HCT116 (cell line): ENCODE measurements at regions not wholly inside any gene's neighbourhood (a gene's known extent, or its start where the extent isn't known, plus 50 kb on each side); places are given as distances from the start of the nearest gene placed in this dataset.

Experiments used
- EZH2 ChIP-seq: fragments of 200-600 bp; sonication (generic); IDR thresholded peaks from 2 replicates; pipeline ENCODE4 v1.6.1; 2017; ENCODE audit warnings: antibody characterized with exemption, mixed run types
- FOSL1 ChIP-seq: IDR thresholded peaks from 2 replicates; pipeline ENCODE4 v1.6.1; 2012; ENCODE audit warnings: low read depth
- POLR2AphosphoS5 ChIP-seq: IDR thresholded peaks from 2 replicates; pipeline ENCODE4 v1.6.1; 2011; ENCODE audit warnings: mild to moderate bottlenecking, low read depth, low read length, moderate library complexity
- ZNF274 ChIP-seq: fragments of 200-500 bp; sonication (Bioruptor generic); IDR thresholded peaks from 2 replicates; pipeline ENCODE4 v1.6.1; 2014; ENCODE audit warnings: mild to moderate bottlenecking, low read depth, low read length, inconsistent platforms
- TF ChIP-seq, protein P1 (sequence below), 3 experiments: fragments of 200-600 bp in 1 of 3; sonication (generic) in 1 of 3; IDR thresholded peaks in 2 of 3; conservative IDR thresholded peaks in 1 of 3; 2 replicates each; pipeline ENCODE4 v1.5.1; 2012 to 2017; ENCODE audit warnings: low read depth in 2 of 3, low read length in 2 of 3, antibody characterized with exemption in 1 of 3, borderline replicate concordance in 1 of 3, control low read depth in 1 of 3, mild to moderate bottlenecking in 1 of 3, mixed read lengths in 1 of 3, mixed run types in 1 of 3, moderate library complexity in 1 of 3; ENCODE audit not compliant: insufficient read depth in 1 of 3

DNA sequence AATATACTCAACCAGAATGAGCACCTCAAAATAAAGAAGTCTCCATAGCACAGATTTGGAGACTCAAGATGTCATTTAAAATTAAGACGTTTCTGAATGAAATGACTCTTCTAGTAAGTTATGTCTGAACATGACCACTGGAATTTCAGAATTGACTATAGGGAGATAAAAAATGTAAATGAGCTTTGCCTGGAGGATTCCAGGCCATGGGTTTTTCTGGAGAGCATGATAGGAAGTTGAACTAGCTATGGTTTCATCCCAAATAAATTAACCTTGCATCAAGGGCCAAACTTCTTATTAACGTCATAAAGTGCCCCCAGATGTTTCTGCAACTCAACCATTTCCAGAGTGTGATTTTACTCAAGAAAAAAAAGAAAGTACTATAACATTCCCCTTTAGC, 222.6 kb upstream of the NR2F2 start:
- TF ChIP-seq ZNF274, result no peak
- no peak for TF ChIP-seq FOSL1
- TF ChIP-seq POLR2AphosphoS5, result no peak
- TF ChIP-seq, protein P1, sequence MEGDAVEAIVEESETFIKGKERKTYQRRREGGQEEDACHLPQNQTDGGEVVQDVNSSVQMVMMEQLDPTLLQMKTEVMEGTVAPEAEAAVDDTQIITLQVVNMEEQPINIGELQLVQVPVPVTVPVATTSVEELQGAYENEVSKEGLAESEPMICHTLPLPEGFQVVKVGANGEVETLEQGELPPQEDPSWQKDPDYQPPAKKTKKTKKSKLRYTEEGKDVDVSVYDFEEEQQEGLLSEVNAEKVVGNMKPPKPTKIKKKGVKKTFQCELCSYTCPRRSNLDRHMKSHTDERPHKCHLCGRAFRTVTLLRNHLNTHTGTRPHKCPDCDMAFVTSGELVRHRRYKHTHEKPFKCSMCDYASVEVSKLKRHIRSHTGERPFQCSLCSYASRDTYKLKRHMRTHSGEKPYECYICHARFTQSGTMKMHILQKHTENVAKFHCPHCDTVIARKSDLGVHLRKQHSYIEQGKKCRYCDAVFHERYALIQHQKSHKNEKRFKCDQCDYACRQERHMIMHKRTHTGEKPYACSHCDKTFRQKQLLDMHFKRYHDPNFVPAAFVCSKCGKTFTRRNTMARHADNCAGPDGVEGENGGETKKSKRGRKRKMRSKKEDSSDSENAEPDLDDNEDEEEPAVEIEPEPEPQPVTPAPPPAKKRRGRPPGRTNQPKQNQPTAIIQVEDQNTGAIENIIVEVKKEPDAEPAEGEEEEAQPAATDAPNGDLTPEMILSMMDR (IDR thresholded peaks at IDR 0.05 in 2 of 3, conservative IDR thresholded peaks at IDR 0.05 in 1 of 3; ENCODE audit: borderline replicate concordance in 1 of 3, insufficient read depth in 1 of 3, low read depth in 2 of 3, low read length in 2 of 3), result no peak
- TF ChIP-seq EZH2, result no peak
